Body of pancreas (tissue), 4 donors: ENCODE measurements at regions not wholly inside any gene's neighbourhood (a gene's known extent, or its start where the extent isn't known, plus 50 kb on each side); places are given as distances from the start of the nearest gene placed in this dataset.

Source experiments
- ATAC-seq: fragments of 150-250 bp; one replicate; pipeline ENCODE4 v1.9.1; 2016
- DNase-seq, 4 donors: peaks; one replicate each; pipeline ENCODE4 v3.0.0-alpha.2; 2019
- H3K27ac ChIP-seq, 4 donors: fragments of 200-600 bp; sonication (generic); 1 replicate in 3 of 4; 2 replicates in 1 of 4; pipeline versions ENCODE4 v1.5.1 to v1.6.1; 2016 to 2019; ENCODE audit warnings: mild to moderate bottlenecking in 1 of 4, mixed read lengths in 1 of 4, moderate library complexity in 1 of 4
- H3K27me3 ChIP-seq, 2 donors: fragments of 200-600 bp; sonication (generic); one replicate each; pipeline ENCODE4 v1.6.0; 2016; ENCODE audit warnings: mild to moderate bottlenecking in 1 of 2
- H3K36me3 ChIP-seq, 2 donors: fragments of 200-600 bp; sonication (generic); replicated peaks in 1 of 2; 2 replicates each; pipeline ENCODE4 v1.5.1; 2016; ENCODE audit warnings: low read depth in 2 of 2; ENCODE audit not compliant: insufficient read depth in 1 of 2
- H3K4me1 ChIP-seq: fragments of 200-600 bp; sonication (generic); one replicate; pipeline ENCODE4 v1.6.0; 2016
- H3K4me3 ChIP-seq, 2 donors: fragments of 200-600 bp; sonication (generic); 1 replicate in 1 of 2; 2 replicates in 1 of 2; pipeline ENCODE4 v1.5.1; 2016 to 2019
- H3K9me3 ChIP-seq, 3 donors: fragments of 200-600 bp; sonication (generic); 1 replicate in 2 of 3; 2 replicates in 1 of 3; pipeline ENCODE4 v1.5.1; 2016
- POLR2A ChIP-seq, 3 donors: fragments of 450-650 bp; IDR thresholded peaks; one replicate each; pipeline ENCODE4 v1.6.1; 2016; ENCODE audit warnings: antibody characterized with exemption in 3 of 3, mild to moderate bottlenecking in 2 of 3
- WGBS, 2 donors: methylation state at CpG; one replicate each; pipeline ENCODE4 v1.1.5; 2017; 5-methylcytosine and 5-hydroxymethylcytosine counted together
- intact Hi-C: fragments of 100-400 bp; cut with DNase I; formaldehyde crosslinking; loops from one replicate; pipeline ENCODE4 v1.15.1; 2023
- TF ChIP-seq, protein P1 (sequence below), 7 experiments: fragments of 450-650 bp in 4 of 7; fragments of 200-600 bp in 3 of 7; sonication (generic) in 3 of 7; IDR thresholded peaks; one replicate each; pipeline ENCODE4 v1.5.1; 2016 to 2019; ENCODE audit warnings: antibody characterized with exemption in 7 of 7

DNA sequence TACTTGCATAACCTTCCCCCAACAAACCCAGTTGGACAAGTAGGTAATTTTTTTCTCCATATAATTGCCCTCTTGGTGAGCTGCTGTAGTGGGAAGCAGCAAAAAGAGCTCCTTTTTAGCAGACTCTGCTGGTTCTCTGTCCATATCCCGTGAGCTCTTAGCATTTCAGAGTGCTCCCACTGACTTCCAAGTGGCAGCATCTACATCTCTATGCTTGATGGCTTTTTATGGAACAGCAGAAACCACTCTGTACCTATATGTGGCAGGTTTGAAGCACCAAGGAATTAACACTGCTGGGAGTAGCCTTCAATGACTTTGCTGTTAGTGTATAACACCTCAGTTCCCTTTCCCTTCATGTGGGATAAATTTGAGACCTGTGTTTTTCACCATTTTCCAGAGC lies 168.4 kb upstream of the NHS start:
- Histone ChIP-seq H3K4me3 (no peak overlapping the region), H3K36me3 (no peaks in the 10 kb centered on the region), H3K27ac (no peak overlapping the region), H3K4me1 (no peaks in the 10 kb centered on the region), H3K9me3 (no peaks in the 10 kb centered on the region), H3K27me3 (no peaks in the 10 kb centered on the region)
- 58 to 78% methylated on average over 1 of the region's 1 CpG for WGBS, 2 donors
- TF ChIP-seq POLR2A (IDR thresholded peaks at IDR 0.05): no peak
- TF ChIP-seq, protein P1, sequence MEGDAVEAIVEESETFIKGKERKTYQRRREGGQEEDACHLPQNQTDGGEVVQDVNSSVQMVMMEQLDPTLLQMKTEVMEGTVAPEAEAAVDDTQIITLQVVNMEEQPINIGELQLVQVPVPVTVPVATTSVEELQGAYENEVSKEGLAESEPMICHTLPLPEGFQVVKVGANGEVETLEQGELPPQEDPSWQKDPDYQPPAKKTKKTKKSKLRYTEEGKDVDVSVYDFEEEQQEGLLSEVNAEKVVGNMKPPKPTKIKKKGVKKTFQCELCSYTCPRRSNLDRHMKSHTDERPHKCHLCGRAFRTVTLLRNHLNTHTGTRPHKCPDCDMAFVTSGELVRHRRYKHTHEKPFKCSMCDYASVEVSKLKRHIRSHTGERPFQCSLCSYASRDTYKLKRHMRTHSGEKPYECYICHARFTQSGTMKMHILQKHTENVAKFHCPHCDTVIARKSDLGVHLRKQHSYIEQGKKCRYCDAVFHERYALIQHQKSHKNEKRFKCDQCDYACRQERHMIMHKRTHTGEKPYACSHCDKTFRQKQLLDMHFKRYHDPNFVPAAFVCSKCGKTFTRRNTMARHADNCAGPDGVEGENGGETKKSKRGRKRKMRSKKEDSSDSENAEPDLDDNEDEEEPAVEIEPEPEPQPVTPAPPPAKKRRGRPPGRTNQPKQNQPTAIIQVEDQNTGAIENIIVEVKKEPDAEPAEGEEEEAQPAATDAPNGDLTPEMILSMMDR (IDR thresholded peaks at IDR 0.05): no peak
- intact Hi-C loops: no loop called here
- DNase-seq: no peak
- ATAC-seq: no peak

DNA sequence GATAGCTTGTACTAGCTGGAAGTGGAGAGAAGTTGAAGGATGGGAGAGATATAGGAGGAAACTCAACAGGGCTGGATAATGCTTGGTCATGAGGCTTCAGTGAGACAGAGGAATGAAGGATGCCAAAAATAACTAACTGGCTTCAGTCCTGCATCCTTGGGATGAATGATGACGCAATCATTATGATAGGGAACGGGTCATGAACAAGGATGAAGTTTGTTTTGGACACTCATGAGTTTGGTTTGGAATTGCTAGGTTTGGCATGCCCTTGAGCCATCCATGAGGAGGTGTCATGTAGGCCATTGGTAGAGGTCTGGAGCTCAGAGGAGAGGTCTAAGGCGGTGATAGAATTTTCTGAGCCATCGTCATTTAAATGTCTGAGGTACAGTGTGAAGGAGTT lies 160.0 kb upstream of the NHS start:
- WGBS, 2 donors: 73 to 81% methylated on average over 4 of the region's 4 CpGs
- TF ChIP-seq, protein P1 (IDR thresholded peaks at IDR 0.05): no peak
- no peak for TF ChIP-seq POLR2A (IDR thresholded peaks at IDR 0.05)
- Histone ChIP-seq H3K27ac (no peak overlapping the region), H3K9me3 (no peaks in the 10 kb centered on the region), H3K4me1 (no peaks in the 10 kb centered on the region), H3K36me3 (no peaks in the 10 kb centered on the region), H3K4me3 (no peak overlapping the region), H3K27me3 (no peaks in the 10 kb centered on the region)
- intact Hi-C loops: no loop called here
- DNase-seq (no peak), ATAC-seq (no peak)

DNA sequence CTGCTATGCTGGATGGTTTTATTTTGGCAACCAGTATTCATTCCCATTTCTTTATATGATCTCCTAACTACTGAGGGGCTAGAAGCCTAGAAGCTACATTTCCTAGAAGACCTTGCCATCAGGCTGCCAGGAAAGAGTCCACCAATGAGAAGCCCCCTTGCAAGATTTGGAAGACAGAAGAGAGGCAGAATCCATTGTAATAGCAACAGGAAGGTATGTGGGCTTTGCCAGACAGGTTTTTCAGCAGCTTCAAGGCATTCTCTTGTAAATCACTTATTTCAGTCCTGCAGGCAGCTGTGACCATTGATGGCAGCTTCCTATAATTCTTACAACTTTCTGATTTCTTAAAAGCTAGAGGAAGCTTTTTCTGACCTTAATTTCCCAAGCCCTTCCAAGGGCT lies 148.3 kb upstream of the NHS start:
- intact Hi-C loops: no loop called here

DNA sequence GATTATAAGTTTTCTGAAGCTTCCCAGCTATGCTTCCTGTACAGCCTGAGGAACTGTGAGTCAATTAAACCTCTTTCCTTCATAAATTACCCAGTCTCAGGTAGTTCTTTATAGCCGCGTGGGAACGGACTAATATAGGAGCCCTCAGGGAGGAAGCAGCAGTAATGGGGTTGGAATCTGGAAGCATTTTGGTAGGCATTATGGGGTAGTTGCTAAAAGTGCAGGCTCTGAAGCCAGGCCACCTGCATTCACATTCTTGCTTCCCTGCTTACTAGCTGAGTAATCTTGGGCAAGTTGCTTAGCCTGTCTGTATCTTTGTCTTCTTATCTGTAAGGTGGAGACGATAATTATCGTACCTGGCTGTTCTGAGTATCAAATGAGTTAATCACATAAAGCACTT lies 137.9 kb upstream of the NHS start:
- no peak for TF ChIP-seq POLR2A (IDR thresholded peaks at IDR 0.05)
- TF ChIP-seq, protein P1 (IDR thresholded peaks at IDR 0.05): no peak
- no peak for ATAC-seq
- DNase-seq: no peak
- 85 to 91% methylated on average over 5 of the region's 5 CpGs for WGBS, 2 donors
- Histone ChIP-seq H3K4me3 (no peak overlapping the region), H3K27me3 (no peaks in the 10 kb centered on the region), H3K4me1 (no peaks in the 10 kb centered on the region), H3K36me3 (no peaks in the 10 kb centered on the region), H3K9me3 (no peaks in the 10 kb centered on the region), H3K27ac (no peak overlapping the region)
- intact Hi-C loops: no loop called here

More for the DNA sequence above, 148.3 kb upstream of the NHS start:
- DNase-seq (no peak), ATAC-seq (no peak)
- Histone ChIP-seq H3K4me3 (no peak overlapping the region), H3K4me1 (no peaks in the 10 kb centered on the region), H3K36me3 (no peaks in the 10 kb centered on the region), H3K9me3 (no peaks in the 10 kb centered on the region), H3K27me3 (no peaks in the 10 kb centered on the region), H3K27ac (no peak overlapping the region)
- TF ChIP-seq POLR2A (IDR thresholded peaks at IDR 0.05): no peak
- TF ChIP-seq, protein P1 (IDR thresholded peaks at IDR 0.05): no peak

DNA sequence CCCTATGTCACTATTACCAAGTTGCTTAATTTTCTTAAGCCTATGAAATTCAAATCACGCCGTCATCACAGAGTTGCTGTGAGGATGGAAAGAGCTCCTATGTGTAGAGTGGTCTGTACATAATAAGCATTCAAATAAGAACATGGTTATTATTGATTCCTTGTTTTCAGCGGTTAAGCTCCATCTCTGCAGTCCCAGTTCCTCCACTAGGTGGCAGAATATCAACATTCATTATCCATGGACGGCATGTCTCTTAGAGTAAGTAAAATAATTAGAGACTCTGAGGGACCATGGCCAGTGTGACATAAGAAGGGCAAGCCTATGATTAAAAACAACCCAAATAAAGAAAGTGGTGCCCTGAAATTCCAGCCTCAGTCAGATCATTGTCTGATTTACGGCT lies 132.5 kb upstream of the NHS start:
- peak; percentile 39 to 51 (median 44) for DNase-seq
- WGBS, 2 donors: 0 to 8% methylated on average over 5 of the region's 5 CpGs
- no peak for ATAC-seq

More for the DNA sequence above, 132.5 kb upstream of the NHS start:
- intact Hi-C loops: loop anchor here (10.0 kb wide), 1 partner anchor 442 kb away; no protein-coding TSS in a partner anchor
- TF ChIP-seq, protein P1 (IDR thresholded peaks at IDR 0.05): peak; percentile 45 to 73 (median 60)
- TF ChIP-seq POLR2A (IDR thresholded peaks at IDR 0.05): no peak
- Histone ChIP-seq H3K4me3 (no peak overlapping the region), H3K27ac (no peak overlapping the region), H3K27me3 (no peaks in the 10 kb centered on the region), H3K4me1 (no peaks in the 10 kb centered on the region), H3K9me3 (no peaks in the 10 kb centered on the region), H3K36me3 (no peaks in the 10 kb centered on the region)
